Hindlimb muscle (tissue), 1 donor: ENCODE measurements at regions not wholly inside any gene's neighbourhood (a gene's known extent, or its start where the extent isn't known, plus 50 kb on each side); places are given as distances from the start of the nearest gene placed in this dataset.
"Not testable (repeated sequence)": the region's sequence is repeated elsewhere in the genome, so short reads cannot be mapped to it uniquely, and the experiment has no call there.

Experiments used
- DNase-seq: peaks from one replicate; pipeline ENCODE4 v3.0.0-alpha.2; 2013

- no peak for DNase-seq
Measured at GRCh38 chr4:159748834-159749444, 646.1 kb downstream of the RAPGEF2 start.

GRCh38 chr4:159757499-159757898, 654.6 kb downstream of the RAPGEF2 start:
- peak; percentile 52 for DNase-seq

- DNase-seq, result no peak
Measured at GRCh38 chr4:159758061-159758460, 655.2 kb downstream of the RAPGEF2 start.

- no peak for DNase-seq
Measured at GRCh38 chr4:159762672-159763071, 659.8 kb downstream of the RAPGEF2 start.

- peak; percentile 42 for DNase-seq
Measured at GRCh38 chr4:159764343-159764952, 661.6 kb downstream of the RAPGEF2 start.

- no peak for DNase-seq
Measured at GRCh38 chr4:159765382-159765781, 662.5 kb downstream of the RAPGEF2 start.

- DNase-seq, result no peak
Measured at GRCh38 chr4:159766241-159766640, 663.4 kb downstream of the RAPGEF2 start.

GRCh38 chr4:159767406-159767805, 664.5 kb downstream of the RAPGEF2 start:
- no peak for DNase-seq

GRCh38 chr4:159768016-159768415, 665.1 kb downstream of the RAPGEF2 start:
- DNase-seq, result no peak

- no peak for DNase-seq
Measured at GRCh38 chr4:159770401-159770800, 667.5 kb downstream of the RAPGEF2 start.

GRCh38 chr4:159770969-159771368, 668.1 kb downstream of the RAPGEF2 start:
- DNase-seq, result no peak

GRCh38 chr4:159776961-159777360, 674.1 kb downstream of the RAPGEF2 start:
- DNase-seq, result no peak

GRCh38 chr4:159777689-159778088, 674.8 kb downstream of the RAPGEF2 start:
- no peak for DNase-seq

GRCh38 chr4:159778298-159778697, 675.4 kb downstream of the RAPGEF2 start:
- DNase-seq, result no peak

GRCh38 chr4:159779716-159780115, 676.8 kb downstream of the RAPGEF2 start:
- DNase-seq, result no peak

GRCh38 chr4:159780196-159780922, 677.5 kb downstream of the RAPGEF2 start:
- DNase-seq, result no peak

- no peak for DNase-seq
Measured at GRCh38 chr4:159787901-159788300, 685.0 kb downstream of the RAPGEF2 start.

- no peak for DNase-seq
Measured at GRCh38 chr4:159791334-159791733, 688.5 kb downstream of the RAPGEF2 start.

GRCh38 chr4:159804592-159804991, 701.7 kb downstream of the RAPGEF2 start:
- not testable (repeated sequence) for DNase-seq

- DNase-seq, result no peak
Measured at GRCh38 chr4:159823743-159824142, 720.9 kb downstream of the RAPGEF2 start.

GRCh38 chr4:159828687-159829086, 725.8 kb downstream of the RAPGEF2 start:
- no peak for DNase-seq

- DNase-seq, result no peak
Measured at GRCh38 chr4:159829184-159829583, 726.3 kb downstream of the RAPGEF2 start.

- no peak for DNase-seq
Measured at GRCh38 chr4:159837071-159837470, 734.2 kb downstream of the RAPGEF2 start.

- no peak for DNase-seq
Measured at GRCh38 chr4:159855731-159856130, 752.9 kb downstream of the RAPGEF2 start.
